Dermis blood vessel endothelial cell (primary cell): ENCODE measurements at regions not wholly inside any gene's neighbourhood (a gene's known extent, or its start where the extent isn't known, plus 50 kb on each side); places are given as distances from the start of the nearest gene placed in this dataset.

ENCODE experiments used
- DNase-seq: peaks from one replicate; pipeline ENCODE4 v3.0.0; 2010

GRCh38 chr10:24793648-24794379 lies 70.1 kb upstream of the ARHGAP21 start:
- DNase-seq, result peak; percentile 66

DNA sequence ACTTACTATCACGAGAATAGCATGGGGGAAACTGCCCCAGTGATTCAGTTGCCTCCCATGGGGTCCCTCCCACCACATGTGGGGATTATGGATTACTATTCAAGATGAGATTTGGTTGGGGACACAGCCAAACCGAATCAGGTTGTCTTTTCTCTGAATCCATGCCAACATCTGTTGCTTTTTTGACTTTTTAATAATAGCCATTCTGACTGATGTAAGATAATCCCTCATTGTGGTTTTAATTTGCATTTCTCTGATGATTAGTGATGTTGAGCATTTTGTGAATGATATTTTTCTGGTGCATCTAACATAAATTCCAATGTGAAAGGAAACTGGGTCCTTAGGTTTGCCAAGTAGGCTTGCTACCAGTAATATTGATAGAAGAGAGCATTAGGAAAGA lies 69.0 kb upstream of the ARHGAP21 start:
- DNase-seq, result no peak

DNA sequence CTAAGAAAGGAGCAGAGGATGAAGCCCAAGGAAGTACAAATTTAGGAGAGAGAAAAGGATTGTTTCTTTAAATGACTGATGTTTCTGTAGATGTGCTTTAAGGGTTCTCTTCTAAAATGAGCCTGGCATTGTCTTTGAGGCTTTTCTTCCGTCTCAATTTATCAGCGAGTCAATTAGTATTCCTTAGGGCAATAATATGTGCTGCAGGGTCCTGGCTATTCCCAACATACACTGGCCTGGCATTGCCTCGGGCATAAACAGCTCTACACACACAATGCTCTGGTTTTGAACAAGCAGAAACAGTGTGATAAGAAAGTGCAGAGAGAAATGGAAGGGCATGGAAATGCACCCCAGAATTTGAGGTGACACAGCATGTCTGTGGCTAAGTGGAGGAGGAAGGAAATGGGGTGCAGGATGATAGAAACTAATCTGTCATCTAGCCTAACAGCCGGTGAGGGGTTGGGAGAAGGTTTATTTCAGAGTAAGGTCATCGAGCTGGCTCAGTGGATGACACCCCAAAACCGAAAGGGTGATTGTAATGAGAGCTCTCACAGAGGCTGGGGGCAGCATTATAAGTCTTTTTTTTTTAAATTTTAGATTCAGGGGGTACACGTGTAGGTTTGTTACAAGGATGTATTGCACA lies 67.5 kb upstream of the ARHGAP21 start:
- DNase-seq, result no peak

DNA sequence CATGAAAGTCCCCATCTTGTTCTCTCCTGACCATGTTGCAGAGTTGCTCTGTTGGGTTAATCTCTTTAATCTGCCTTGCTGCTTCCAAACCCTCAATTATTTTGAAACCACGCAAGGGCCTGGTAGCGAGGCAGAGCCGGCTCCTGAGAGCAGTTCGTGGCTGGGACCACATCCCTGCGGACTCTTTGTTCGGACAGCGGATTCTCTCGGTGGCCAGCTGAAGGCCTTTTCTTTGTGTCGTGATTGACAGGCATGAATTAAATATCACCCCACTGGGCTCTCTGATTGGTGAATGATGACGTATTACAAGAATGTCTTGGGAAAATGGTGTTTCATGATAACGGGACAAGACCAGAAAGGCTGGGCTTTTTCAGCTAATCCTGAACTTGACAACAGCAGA lies 66.9 kb upstream of the ARHGAP21 start:
- no peak for DNase-seq

- DNase-seq, result no peak
These were observed 66.4 kb upstream of the ARHGAP21 start for GRCh38 chr10:24790073-24790472.

- no peak for DNase-seq
These were observed 61.2 kb upstream of the ARHGAP21 start for GRCh38 chr10:24784923-24785322.

GRCh38 chr10:24784061-24784460 lies 60.4 kb upstream of the ARHGAP21 start:
- DNase-seq, result no peak

DNA sequence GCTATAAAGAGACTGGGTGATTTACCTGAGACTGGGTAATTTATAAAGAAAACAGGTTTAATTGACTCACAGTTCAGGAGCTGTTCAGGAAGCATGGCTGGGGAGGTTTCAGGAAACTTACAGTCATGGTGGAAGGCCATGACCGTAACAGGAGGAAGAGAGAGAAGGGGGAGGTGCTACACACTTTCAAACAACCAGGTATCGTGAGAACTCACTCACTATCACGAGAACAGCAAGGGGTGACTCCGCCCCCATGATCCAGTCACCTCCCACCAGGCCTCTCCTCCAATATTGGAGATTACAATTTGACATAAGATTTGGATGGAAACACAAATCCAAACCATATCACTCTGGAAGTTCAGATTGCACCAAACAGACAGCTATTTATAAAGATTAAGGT lies 59.8 kb upstream of the ARHGAP21 start:
- DNase-seq, result no peak

GRCh38 chr10:24779737-24780136 lies 56.0 kb upstream of the ARHGAP21 start:
- DNase-seq, result no peak

GRCh38 chr10:24778298-24778697 lies 54.6 kb upstream of the ARHGAP21 start:
- DNase-seq, result no peak

GRCh38 chr10:24777196-24777595 lies 53.5 kb upstream of the ARHGAP21 start:
- DNase-seq, result no peak

GRCh38 chr10:24773939-24774589 lies 50.4 kb upstream of the ARHGAP21 start:
- DNase-seq, result no peak
